ENCODE measurements at regions not wholly inside any gene's neighbourhood (a gene's known extent, or its start where the extent isn't known, plus 50 kb on each side); places are given as distances from the start of the nearest gene placed in this dataset.

DNA sequence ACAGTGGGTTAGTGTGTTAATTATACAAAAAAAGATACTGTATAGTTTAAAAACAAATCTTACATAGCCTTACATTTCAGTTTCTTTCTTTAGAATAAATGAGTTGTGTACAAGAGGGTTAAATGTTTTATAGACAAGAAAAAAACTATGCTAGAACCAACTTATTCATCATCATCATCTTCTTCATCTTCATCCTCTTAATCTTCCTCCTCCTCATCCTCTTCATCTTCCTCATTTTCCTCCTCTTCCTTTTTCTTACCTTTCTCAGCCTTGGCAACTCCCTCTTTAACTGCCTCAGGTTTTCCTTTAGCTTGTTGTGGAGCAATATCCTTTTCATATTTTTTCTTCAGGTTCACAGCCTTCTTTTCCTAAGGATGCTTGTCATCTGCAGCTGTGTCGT is 53.7 kb downstream of the RPS12 start:
- no peaks in the 10 kb centered on the region for H3K27me3 ChIP-seq
- no peak overlapping the region for H3K27ac ChIP-seq
- intact Hi-C loops (cut with DNase I; ENCODE audit: low total_unique reads): no loop called here
- WGBS, 5 donors: 84 to 95% (median 93%) methylated on average over 1 of the region's 1 CpG
- no peaks in the 10 kb centered on the region for H3K4me1 ChIP-seq
- DNase-seq: no peak
- TF ChIP-seq POLR2A (IDR thresholded peaks at IDR 0.05) (no peak), EP300 (IDR thresholded peaks at IDR 0.05) (no peak), POLR2AphosphoS5 (IDR thresholded peaks at IDR 0.05) (no peak)
- TF ChIP-seq, protein P1, sequence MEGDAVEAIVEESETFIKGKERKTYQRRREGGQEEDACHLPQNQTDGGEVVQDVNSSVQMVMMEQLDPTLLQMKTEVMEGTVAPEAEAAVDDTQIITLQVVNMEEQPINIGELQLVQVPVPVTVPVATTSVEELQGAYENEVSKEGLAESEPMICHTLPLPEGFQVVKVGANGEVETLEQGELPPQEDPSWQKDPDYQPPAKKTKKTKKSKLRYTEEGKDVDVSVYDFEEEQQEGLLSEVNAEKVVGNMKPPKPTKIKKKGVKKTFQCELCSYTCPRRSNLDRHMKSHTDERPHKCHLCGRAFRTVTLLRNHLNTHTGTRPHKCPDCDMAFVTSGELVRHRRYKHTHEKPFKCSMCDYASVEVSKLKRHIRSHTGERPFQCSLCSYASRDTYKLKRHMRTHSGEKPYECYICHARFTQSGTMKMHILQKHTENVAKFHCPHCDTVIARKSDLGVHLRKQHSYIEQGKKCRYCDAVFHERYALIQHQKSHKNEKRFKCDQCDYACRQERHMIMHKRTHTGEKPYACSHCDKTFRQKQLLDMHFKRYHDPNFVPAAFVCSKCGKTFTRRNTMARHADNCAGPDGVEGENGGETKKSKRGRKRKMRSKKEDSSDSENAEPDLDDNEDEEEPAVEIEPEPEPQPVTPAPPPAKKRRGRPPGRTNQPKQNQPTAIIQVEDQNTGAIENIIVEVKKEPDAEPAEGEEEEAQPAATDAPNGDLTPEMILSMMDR (IDR thresholded peaks at IDR 0.05): no peak
- no peaks in the 10 kb centered on the region for H3K36me3 ChIP-seq
- H3K4me3 ChIP-seq: no peak overlapping the region
- no peaks in the 10 kb centered on the region for H3K9me3 ChIP-seq

DNA sequence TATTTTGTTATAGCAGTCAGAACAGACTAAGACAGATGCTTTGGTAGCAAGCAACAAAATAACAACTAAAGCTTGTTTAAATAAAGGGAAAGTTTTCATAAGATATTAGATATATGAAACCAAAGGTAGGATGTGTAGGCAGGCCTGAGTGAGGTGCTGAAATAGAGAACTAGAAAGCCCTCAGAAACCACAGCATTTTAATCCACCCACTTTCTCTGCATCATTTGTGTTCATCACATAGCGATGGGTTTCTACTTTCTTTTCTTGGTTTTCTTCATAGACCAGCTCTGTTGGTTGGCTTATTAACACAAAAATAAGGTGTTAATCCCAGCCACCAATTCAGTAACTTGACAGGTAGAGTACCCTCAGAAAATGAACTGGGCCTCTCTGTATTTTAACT is 58.6 kb downstream of the RPS12 start:
- no peaks in the 10 kb centered on the region for H3K36me3 ChIP-seq
- no peak overlapping the region for H3K4me3 ChIP-seq
- no peaks in the 10 kb centered on the region for H3K4me1 ChIP-seq
- no peak overlapping the region for H3K27ac ChIP-seq
- no peak for DNase-seq
- TF ChIP-seq, protein P1 (IDR thresholded peaks at IDR 0.05): no peak
- TF ChIP-seq EP300 (IDR thresholded peaks at IDR 0.05) (no peak), POLR2AphosphoS5 (IDR thresholded peaks at IDR 0.05) (no peak), POLR2A (IDR thresholded peaks at IDR 0.05) (no peak)
- intact Hi-C loops (cut with DNase I; ENCODE audit: low total_unique reads): no loop called here
- no peaks in the 10 kb centered on the region for H3K27me3 ChIP-seq
- 82 to 93% (median 84%) methylated on average over 1 of the region's 1 CpG for WGBS, 5 donors
- H3K9me3 ChIP-seq: peaks cover 0 to 11% (median 4%) of the 10 kb centered on the region in 4 donors

DNA sequence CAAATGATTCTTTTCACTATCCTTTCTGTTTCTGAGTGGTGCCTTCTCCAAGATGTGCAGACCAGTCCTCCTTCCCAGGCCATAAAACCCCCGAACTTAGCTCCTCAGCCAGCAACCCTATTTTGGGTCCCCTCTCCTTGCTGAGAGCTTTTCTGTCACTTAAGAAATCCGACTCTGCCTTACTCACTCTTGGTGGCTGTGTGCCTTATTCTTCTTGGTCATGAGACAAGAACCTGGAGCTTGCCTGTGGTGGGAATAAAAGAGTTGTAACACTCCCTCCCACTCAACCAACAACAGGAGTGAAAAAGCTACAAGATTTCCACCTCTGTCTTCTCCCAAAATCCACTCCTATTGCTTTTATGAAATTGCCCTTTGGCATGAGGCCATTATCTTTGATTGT is 62.6 kb downstream of the RPS12 start:
- Histone ChIP-seq H3K27me3 (no peaks in the 10 kb centered on the region), H3K9me3 (peaks cover 0 to 11% (median 4%) of the 10 kb centered on the region in 4 donors), H3K27ac (no peak overlapping the region), H3K36me3 (no peaks in the 10 kb centered on the region), H3K4me1 (no peaks in the 10 kb centered on the region), H3K4me3 (no peak overlapping the region)
- intact Hi-C loops (cut with DNase I; ENCODE audit: low total_unique reads): no loop called here
- WGBS, 5 donors: 74 to 90% (median 79%) methylated on average over 2 of the region's 2 CpGs
- TF ChIP-seq, protein P1 (IDR thresholded peaks at IDR 0.05): no peak
- TF ChIP-seq POLR2AphosphoS5 (IDR thresholded peaks at IDR 0.05) (no peak), EP300 (IDR thresholded peaks at IDR 0.05) (no peak), POLR2A (IDR thresholded peaks at IDR 0.05) (no peak)
- no peak for DNase-seq

DNA sequence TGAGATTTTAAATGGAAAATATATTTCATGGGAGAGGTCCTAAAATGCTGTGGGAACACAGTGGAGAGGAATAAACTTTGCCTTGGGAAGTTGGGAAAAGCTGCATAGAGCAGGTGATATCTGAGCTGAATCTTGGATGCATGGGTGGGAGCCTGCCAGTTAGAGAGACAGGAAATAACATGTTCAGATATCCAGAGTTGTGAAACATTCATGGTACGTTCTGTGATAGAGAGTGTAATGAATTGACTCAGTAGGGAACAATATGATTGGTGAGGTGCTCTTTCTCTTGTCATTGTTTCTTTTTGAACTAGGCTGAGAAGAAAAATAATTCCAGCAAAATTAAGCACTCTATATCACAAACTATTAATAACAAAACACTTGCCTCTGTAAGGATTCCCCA is 72.8 kb downstream of the RPS12 start:
- Histone ChIP-seq H3K27ac (no peak overlapping the region), H3K9me3 (no peaks in the 10 kb centered on the region), H3K4me3 (no peak overlapping the region), H3K36me3 (no peaks in the 10 kb centered on the region), H3K4me1 (no peaks in the 10 kb centered on the region), H3K27me3 (no peaks in the 10 kb centered on the region)
- DNase-seq: no peak
- TF ChIP-seq, protein P1 (IDR thresholded peaks at IDR 0.05): no peak
- no peak for TF ChIP-seq POLR2A (IDR thresholded peaks at IDR 0.05)
- TF ChIP-seq POLR2AphosphoS5 (IDR thresholded peaks at IDR 0.05): no peak
- no peak for TF ChIP-seq EP300 (IDR thresholded peaks at IDR 0.05)
- 25 to 35% (median 31%) methylated on average over 1 of the region's 1 CpG for WGBS, 5 donors
- intact Hi-C loops (cut with DNase I; ENCODE audit: low total_unique reads): no loop called here
